Hematopoietic multipotent progenitor cell treated with erythropoietin and hydrocortisone succinate and interleukin-3 and kit ligand, for 6 days (in vitro differentiated cells): ENCODE measurements at regions not wholly inside any gene's neighbourhood (a gene's known extent, or its start where the extent isn't known, plus 50 kb on each side); places are given as distances from the start of the nearest gene placed in this dataset.
A peak's percentile ranks its signal among the peaks of the same experiment; 100 is the strongest.
"Not testable (repeated sequence)": the region's sequence is repeated elsewhere in the genome, so short reads cannot be mapped to it uniquely, and the experiment has no call there.

Experiments
- DNase-seq: peaks from one replicate; pipeline ENCODE4 v3.0.0-alpha.2; 2015

DNA sequence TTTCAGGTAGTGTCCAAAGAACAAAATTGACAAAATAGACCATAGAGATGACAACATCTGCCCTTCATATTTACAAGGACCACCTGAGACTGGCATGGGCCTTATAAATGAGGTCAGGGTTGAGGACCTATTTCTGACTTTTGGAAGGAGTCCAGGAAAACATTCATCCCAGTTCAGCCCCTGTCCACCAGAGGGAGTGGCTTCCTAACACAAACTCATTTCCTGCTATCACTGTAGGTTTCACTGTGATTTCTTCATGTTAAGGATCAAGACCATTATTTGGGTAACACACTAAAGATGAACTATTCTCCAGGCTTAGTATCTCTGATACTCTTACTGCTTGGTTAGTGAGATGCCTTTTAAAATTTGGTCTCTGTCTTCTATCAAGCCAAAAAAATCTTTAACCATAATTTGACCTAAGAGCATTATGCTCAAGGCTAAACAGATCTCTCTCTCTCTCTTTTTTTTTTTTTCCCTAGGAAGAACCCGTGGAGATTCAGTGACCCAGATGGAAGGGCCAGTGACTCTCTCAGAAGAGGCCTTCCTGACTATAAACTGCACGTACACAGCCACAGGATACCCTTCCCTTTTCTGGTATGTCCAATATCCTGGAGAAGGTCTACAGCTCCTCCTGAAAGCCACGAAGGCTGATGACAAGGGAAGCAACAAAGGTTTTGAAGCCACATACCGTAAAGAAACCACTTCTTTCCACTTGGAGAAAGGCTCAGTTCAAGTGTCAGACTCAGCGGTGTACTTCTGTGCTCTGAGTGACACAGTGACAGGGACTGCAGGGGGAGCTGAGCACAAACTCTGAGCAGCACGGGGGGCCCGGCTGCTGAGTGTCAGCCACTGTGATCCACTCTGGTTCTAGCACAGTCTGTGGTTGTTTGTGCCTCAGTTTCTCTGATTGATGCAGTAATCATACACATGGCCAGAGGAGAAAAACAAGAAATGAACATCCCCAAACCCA is 267.6 kb upstream of the OR4E1 start:
- DNase-seq: peak; percentile 69

DNA sequence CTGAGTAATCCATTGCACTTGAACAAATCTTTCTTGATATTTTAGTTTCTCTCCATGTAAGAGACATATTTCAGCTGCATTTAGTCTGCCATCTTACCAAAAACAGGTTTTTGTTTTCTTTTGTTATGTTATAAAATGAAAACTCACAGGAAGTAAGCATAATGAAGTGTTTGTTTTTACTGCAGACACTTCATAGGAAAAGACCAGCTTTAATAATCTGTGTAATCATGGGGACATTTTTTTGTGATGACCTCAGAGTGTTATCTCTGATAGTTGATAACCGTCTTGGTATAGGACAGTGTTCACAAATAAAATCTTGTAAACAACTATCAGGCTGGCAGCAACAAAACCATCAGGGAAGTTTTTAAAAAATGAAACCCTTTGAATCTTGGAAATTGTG is 266.2 kb upstream of the OR4E1 start:
- no peak for DNase-seq

DNA sequence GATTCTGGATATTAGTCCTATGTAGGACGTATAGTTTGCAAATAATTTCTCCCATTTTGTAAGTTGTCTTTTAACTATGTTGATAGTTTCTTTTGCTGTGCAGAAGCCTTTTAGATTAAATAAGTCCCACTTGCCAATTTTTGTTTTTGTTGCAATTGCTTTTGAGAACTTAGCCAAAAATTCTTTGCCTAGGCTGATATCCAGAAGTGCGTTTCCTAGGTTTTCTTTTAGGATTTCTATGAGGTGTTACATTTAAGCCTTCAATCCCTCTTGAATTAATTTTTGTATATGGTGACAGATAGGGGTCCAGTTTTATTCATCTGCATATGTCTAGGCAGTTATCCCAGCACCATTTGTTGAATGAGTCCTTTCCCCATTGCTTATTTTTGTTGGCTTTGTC is 264.4 kb upstream of the OR4E1 start:
- no peak for DNase-seq

DNA sequence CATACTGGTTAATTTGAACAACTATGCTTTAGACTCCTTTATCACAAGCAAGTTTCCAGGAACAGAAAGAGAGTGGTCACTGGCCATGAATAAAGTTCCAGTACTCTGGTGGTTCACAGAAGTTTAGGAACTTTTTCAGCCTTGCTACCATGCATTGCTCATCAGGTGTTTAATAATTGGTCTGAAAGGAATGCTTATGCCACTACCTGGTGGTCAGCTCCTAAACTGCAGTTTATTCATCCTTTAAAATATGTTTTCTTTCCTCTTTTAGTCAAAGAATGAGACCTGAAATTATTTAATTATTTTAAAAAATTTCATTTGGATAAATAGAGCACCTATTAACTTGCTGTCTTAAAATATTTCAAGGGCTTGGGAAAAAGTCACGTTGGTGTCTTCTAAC is 260.1 kb upstream of the OR4E1 start:
- peak; percentile 45 for DNase-seq

DNA sequence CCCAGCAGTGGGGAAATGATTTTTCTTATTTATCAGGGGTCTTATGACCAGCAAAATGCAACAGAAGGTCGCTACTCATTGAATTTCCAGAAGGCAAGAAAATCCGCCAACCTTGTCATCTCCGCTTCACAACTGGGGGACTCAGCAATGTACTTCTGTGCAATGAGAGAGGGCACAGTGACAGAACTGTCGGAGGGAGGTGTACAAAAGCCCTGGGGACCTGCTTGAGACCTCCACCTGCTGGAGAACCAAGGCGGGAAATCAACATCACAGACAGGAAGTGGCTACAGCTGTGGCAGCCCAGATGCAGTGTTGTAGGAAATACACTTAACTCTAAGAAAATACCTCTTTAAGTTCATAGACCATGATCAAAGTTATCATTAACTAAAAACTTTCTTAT is 250.9 kb upstream of the OR4E1 start:
- peak; percentile 65 for DNase-seq

DNA sequence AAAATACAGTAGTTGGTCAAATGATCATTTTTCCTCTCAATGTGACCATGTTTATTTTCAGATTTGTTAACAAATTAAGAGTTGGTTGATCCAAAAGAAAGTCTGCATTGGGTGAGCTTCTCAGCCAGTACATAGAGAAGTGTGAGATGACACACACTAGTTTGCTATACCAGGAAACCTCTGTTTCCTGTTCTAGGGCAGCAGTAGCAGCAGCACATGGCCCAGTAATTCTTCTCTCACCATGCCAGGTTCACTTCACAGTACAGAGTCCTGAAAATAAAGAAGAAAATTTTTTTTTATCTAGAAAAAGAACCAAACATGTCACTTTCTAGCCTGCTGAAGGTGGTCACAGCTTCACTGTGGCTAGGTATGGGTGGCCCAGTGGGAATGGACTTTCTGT is 250.2 kb upstream of the OR4E1 start:
- peak; percentile 47 for DNase-seq

DNA sequence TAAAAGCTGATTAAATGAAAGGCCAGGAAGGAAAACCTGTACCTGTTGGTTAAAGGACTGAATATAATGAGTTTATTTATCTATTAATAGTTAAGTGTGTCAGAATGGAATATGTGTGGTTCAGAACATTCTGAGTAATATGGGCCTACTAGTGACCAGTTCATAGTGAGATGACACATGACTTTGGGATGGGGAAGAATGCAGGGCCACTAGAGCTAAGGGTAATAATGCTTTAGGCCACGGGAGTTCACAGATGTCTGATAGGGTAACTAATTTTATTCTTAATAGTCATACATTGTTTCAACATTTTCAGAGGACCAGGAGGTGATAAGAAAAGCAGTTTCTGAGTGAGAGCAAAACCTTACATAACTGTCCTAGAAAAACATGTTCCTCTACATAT is 247.8 kb upstream of the OR4E1 start:
- no peak for DNase-seq

DNA sequence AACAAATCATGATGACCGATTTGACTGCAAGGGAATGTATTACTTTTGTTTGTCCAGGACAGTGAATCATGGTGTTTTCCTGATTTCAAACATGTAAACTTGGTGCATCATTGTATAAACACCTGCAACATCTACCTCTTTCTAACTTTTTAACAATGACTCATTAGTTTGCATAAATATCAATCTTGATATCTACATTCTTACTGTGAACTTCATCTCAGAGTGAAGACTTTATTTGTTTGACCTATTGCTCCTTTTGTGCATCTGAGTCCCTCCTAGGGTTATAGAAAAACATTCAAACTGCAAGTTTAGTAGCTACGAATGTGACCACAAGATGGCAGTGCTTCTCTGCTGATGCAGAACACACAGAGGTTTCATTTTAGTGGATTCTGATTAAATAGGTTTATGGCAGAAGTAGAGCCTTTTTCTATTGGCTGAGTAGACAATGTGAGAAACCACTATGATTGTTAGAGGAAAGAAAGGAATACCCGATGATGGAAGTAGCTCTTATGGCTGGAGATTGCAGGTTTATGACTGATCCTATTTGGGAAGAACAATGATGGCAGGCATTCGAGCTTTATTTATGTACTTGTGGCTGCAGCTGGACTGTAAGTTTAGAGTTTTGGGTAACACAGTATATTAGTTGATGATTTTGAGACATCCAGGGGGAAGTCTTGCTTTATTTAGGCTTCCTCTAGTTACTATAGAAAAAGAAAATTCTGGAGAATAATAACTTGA is 244.2 kb upstream of the OR4E1 start:
- peak; percentile 90 for DNase-seq

DNA sequence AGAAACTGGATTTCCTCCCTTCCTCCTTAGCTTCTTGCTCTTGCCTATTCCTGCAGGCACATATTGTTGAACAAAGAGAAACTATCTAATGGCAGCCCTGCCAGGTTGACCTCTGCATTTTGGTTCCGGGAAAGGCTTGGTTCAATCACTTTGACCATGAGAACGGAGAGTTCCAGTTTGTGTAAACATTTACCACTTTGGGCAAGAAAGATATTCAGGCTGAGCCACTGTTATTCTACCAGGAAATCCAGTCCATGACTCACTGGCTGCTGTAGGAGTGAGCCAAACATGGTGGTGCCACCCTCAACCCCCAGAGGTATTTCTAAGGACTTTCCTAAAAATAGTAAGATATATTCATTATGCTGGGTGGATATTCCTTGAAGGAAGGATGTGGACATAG is 242.2 kb upstream of the OR4E1 start:
- DNase-seq: no peak

DNA sequence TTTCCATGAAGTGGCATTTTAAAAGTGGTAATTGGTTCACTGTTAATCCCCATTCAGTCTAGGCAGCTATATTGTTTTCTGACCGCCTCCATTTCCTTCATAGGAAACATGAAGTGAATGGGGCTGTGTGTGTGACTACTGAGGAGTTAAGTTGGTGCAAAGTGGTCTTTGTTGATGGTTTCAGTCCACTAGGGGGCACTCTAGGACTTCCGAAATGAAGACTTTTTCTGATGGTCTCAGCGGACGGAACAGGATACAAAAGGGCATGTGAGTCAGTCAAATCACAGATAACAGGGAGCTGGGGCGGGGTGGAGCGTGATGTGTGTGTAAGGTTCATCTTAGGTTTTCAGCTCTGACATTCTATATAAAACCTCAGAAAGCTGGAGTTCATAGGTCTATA is 240.1 kb upstream of the OR4E1 start:
- peak; percentile 95 for DNase-seq

DNA sequence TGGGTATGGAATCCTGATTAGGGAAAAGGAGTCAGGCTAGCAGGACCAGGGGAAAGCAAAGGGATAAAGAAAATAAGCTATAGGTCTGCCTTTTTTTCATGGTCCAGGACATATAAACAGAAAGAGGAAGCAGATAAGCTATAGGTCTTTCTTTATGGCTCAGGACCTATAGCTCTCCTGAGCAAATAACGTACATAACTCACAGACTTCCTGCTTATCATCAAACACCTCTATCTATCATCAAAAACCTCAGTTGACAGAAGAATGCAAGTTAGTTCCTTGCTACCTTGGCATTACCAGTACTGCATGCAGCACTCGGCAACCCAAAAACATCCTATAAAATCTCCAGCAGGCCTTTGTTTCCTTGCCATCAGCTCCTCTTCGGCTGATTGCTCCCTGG is 238.7 kb upstream of the OR4E1 start:
- peak; percentile 10 for DNase-seq

DNA sequence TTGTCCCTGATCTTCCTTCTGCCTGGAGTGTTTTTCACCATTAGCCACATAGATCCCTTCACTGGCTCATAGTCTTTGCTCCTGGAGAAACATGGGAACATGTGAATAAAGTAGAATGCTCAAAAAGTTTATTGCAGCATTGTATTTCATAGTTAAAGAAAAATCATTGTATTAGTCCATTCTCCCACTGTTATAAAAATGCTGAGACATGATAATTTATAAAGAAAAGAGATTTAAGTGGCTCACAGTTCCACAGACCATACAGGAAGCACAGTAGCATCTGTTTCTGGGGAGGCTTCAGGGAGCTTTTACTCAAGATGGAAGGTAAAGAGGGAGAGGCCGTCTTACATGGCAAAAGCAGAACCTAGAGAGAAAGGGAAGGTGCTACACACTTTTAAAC is 238.3 kb upstream of the OR4E1 start:
- DNase-seq: no peak

DNA sequence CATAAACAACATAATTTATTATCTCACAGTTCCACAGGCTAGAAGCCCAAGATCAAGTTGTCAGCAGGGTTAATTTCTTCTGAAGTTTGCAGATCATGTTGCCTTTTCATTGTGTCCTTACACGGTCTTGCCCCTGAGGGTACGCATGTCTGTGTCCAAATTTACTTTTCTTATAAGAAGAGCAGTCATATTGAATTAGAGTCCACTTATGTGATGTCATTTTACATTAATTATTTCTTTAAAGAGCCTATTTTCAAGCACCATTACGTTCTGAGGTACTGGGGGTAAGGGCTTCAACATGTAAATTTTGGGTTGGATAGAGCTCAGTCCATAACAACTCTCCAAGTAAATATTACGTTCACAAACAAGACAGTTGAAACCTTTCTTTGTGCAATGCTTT is 236.6 kb upstream of the OR4E1 start:
- DNase-seq: no peak

DNA sequence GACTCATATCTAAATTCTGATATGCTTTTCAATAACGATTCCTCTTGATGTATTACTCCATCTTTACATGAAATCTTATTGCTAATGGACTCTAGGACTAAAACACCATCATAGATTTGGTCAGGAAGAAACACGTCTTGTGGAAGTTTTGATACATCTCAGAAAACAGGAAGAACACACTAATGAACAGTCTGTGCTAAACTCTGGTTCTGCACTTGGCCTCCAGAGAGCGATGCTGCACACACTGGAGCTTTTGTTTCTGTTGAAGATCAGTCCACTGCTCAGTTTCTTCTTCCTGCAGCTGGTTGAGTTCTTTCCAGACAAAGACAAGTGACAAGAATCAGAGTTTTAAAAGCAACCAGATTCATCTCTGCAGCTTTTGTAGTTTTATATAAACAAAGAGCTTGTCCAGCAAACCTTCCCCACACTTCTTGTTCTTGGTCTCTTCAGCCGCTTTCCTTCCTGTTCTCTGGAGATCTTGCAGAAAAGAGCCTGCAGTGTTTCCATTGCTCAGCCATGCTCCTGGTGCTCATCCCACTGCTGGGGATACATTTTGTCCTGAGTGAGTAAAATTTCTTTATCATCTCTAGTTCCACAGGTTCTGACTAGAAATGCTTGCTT is 229.1 kb upstream of the OR4E1 start:
- peak; percentile 52 for DNase-seq

DNA sequence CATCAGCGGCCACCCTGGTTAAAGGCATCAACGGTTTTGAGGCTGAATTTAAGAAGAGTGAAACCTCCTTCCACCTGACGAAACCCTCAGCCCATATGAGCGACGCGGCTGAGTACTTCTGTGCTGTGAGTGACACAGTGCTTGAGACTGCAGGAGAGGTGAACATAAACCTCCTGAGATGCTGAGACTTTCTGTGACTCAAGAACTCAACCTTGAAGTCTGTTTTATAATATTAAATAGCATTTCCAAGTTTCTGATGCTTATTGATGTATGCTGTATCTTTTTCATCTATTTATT is 221.2 kb upstream of the OR4E1 start:
- not testable (repeated sequence) for DNase-seq

DNA sequence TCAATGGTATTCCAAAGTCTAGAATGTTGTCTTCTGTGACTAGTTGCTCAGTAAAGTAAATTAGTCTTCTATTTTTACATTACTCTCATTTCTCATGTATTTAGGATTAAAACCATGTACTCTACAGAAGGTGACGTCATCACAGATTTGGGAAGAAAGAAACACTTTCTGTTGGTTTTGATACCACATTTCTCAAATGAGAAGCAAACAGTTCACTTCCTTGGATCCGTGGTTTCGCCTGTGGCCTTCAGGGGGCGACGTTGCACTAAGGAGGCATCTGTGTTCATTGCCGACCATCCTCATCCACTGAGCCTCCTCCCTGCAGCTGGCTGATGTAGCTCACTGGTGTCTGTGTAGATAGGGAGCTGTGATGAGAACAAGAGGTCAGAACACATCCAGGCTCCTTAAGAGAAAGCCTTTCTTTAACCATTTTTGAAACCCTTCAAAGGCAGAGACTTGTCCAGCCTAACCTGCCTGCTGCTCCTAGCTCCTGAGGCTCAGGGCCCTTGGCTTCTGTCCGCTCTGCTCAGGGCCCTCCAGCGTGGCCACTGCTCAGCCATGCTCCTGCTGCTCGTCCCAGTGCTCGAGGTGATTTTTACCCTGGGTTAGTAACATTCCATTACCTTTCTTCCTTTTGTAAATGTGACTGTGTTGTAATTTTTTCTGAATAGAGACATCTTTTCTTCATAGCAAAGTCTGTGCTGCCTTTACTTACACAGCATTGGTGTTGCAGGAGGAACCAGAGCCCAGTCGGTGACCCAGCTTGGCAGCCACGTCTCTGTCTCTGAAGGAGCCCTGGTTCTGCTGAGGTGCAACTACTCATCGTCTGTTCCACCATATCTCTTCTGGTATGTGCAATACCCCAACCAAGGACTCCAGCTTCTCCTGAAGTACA is 220.6 kb upstream of the OR4E1 start:
- DNase-seq: peak; percentile 62

DNA sequence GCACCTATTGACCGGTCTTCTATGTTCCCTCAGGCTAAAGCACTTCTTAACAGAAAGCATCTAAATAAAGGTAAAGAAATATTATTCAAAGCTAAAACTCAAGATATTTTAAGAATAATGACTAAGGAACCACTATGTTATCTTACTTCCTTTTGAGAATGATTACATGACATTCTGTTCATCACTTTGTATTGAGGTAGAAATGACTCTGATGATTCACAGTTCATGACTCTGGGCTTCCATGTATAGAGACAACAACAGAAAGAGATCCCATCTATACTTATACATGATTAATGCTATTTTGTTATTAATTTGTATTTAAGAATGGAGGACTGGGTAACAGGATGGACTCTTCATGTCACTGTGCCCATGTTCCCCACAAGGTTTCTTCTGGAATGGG is 218.3 kb upstream of the OR4E1 start:
- no peak for DNase-seq

DNA sequence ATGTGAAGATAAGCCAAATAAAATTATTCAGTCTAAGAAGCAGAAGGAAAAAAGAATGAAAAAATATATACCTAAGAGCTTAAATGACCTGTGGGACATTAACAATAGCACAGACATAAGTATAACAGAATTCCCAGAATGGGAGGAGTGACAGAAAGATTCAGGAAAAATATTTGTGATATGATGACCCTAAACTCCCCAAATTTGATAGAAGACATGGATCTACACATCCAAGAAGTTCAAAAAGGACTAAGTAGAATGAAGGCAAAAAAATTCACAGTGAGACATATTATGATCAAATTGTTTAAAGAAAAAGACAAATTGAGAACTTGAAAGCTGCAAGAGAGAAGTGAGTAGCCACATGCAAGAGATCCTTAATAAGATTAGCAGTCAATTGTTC is 211.4 kb upstream of the OR4E1 start:
- no peak for DNase-seq

DNA sequence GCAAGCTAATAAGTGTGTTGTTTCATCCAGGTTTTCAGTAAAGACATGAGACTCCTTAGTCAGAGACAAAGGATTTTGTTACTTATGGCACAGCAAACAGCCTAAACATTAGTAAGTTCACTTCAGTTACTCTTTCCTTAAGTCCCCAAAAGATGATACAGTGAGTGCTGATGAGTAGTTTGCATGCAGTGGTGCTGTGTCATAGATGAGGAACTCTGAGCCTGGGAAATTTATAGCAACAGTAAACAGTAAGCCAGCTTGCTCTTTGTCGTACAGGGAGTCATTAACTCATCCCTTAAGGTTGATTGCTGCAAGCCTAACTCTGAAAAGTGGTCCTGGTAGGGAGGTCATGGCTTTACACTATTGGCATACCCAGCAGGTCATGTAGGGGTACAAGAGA is 208.6 kb upstream of the OR4E1 start:
- no peak for DNase-seq

DNA sequence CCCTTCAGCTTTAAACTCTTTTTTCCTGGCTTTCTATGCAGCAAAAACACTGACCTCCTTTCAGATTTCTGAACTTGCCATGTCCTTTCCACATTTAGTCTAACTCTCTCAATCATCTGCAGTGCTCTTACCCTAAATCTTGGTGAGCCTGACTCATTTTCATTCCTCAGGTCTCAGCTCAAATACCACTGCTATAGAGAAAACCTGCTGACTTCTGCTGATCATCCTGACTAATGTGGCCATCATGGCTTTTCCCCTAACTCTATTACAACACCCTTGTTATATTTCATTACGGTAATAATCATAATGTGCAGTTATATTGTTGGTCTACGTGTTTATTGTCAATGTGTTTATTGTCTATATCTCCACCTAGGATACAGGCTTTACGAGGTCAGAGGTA is 207.3 kb upstream of the OR4E1 start:
- no peak for DNase-seq

DNA sequence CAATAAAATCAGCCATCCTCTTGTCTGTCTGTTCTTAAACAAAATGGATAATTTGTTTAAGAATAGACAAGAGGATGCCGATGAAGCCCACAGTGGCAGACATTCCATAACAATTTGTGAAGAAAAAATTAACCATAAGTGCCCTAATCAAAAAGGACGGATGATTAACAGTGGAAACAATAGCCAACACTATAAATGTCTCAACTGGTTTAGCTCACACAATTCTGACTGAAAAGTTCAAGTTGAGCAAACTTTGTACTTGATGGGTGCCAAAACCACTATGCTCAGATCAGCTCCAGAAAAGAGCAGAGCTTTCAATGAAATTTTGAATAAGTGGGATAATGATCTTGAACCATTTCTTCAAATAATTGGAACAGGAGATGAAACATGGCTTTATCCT is 202.2 kb upstream of the OR4E1 start:
- DNase-seq: no peak

DNA sequence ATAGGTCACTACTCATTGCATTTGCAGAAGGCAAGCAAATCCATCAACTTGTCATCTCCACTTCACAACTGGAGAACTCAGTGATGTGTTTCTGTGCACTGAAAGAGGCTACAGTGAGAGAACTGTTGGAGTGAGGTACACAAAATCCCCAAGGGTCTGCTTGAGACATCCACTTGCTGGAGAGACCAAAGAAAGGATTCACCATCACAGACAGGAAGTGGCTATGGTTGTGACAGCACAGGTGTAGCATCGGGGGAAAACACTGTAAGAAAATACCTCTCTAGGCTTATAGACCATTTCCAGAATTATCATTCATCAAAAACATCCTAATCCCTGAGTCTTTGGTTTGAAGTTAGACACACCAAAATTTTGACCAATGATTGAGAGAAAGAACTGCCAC is 201.3 kb upstream of the OR4E1 start:
- no peak for DNase-seq

DNA sequence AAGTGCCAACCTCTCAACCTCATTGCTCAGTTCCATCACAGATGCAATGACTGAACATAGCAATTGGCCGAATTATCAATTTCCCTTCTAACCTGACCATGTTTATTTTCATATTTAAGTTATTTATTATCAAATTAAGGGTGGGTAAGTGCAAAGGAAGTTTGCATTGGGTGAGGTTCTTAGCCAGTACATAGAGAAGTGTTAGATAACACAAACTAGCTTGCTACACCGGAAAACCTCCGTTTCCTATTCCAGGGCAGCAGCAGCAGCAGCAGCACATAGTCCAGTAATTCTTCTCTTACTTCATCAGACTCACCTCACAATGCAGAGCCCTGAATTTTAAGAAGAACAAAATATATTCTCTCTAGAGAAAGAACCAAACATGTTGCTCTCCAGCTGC is 200.5 kb upstream of the OR4E1 start:
- peak; percentile 71 for DNase-seq
